HEK293 (cell line): ENCODE measurements at regions not wholly inside any gene's neighbourhood (a gene's known extent, or its start where the extent isn't known, plus 50 kb on each side); places are given as distances from the start of the nearest gene placed in this dataset.

ENCODE experiments used
- CTCF ChIA-PET: fragments of 350-600 bp; formaldehyde crosslinking; extraction: SDS; loops from one replicate; lab custom pipeline; 2021; ENCODE audit warnings: antibody characterized with exemption; lab: Yijun Ruan, JAX
- POLR2A ChIA-PET: fragments of 300-600 bp; formaldehyde crosslinking; extraction: SDS; loops from one replicate; lab custom pipeline; 2020; ENCODE audit warnings: antibody characterized with exemption, inconsistent platforms; lab: Yijun Ruan, JAX
- H3K27ac ChIP-seq: fragments of 200-500 bp; sonication (Bioruptor generic); 2 replicates; pipeline ENCODE4 v1.5.1; 2014; ENCODE audit warnings: low read depth, low read length, control low read depth, inconsistent platforms; ENCODE audit errors: extremely low read depth
- H3K36me3 ChIP-seq, 2 experiments: fragments of 200-500 bp in 1 of 2; sonication (Bioruptor generic) in 1 of 2; 1 replicate in 1 of 2; 2 replicates in 1 of 2; pipeline ENCODE4 v1.5.1; 2014 to 2017; ENCODE audit warnings: inconsistent platforms in 2 of 2, low read length in 2 of 2; ENCODE audit not compliant: control insufficient read depth in 2 of 2, insufficient read depth in 1 of 2
- H3K4me1 ChIP-seq: fragments of 200-500 bp; sonication (Bioruptor generic); 2 replicates; pipeline ENCODE4 v1.5.1; 2014; ENCODE audit warnings: mild to moderate bottlenecking, low read length, inconsistent platforms; ENCODE audit not compliant: control insufficient read depth, insufficient read depth
- H3K4me3 ChIP-seq: 2 replicates; pipeline ENCODE4 v1.5.1; 2011; ENCODE audit warnings: low read depth, mild to moderate bottlenecking, control low read depth, low read length, moderate library complexity
- H3K9me3 ChIP-seq: fragments of 200-500 bp; sonication (Bioruptor generic); 2 replicates; pipeline ENCODE4 v1.5.1; 2014; ENCODE audit warnings: low read depth, low read length, inconsistent platforms; ENCODE audit not compliant: control insufficient read depth, insufficient read depth
- MEIS1 ChIP-seq: sonication (generic); formaldehyde crosslinking; IDR thresholded peaks from 2 replicates; pipeline ENCODE4 v1.8.1; 2022; ENCODE audit warnings: missing genetic modification reagents, mild to moderate bottlenecking, borderline replicate concordance
- TCF7L2 ChIP-seq: IDR thresholded peaks from 2 replicates; pipeline ENCODE4 v1.6.1; 2011; ENCODE audit warnings: low read depth, mild to moderate bottlenecking, inconsistent platforms, low read length, moderate library complexity, borderline replicate concordance
- TRIM28 ChIP-seq: IDR thresholded peaks from 2 replicates; pipeline ENCODE4 v1.6.1; 2011; ENCODE audit warnings: low read length, control low read depth, borderline replicate concordance
- TSHZ1 ChIP-seq: fragments of 450-650 bp; formaldehyde crosslinking; IDR thresholded peaks from 2 replicates; pipeline ENCODE4 v1.5.1; 2016; ENCODE audit warnings: missing biosample characterization, missing genetic modification characterization, borderline replicate concordance
- ZBTB8A ChIP-seq: fragments of 450-650 bp; formaldehyde crosslinking; IDR thresholded peaks from 2 replicates; pipeline ENCODE4 v1.5.1; 2016; ENCODE audit warnings: missing biosample characterization, missing genetic modification characterization
- ZIC2 ChIP-seq: fragments of 450-650 bp; formaldehyde crosslinking; IDR thresholded peaks from 2 replicates; pipeline ENCODE4 v1.5.1; 2016; ENCODE audit warnings: missing biosample characterization, missing genetic modification characterization
- ZNF10 ChIP-seq: fragments of 450-650 bp; formaldehyde crosslinking; IDR thresholded peaks from 2 replicates; pipeline ENCODE4 v1.5.1; 2017; ENCODE audit warnings: missing biosample characterization, missing genetic modification characterization
- ZNF114 ChIP-seq: fragments of 450-650 bp; formaldehyde crosslinking; IDR thresholded peaks from 2 replicates; pipeline ENCODE4 v1.5.0; 2017; ENCODE audit warnings: missing biosample characterization, missing genetic modification characterization
- ZNF174 ChIP-seq: fragments of 450-650 bp; formaldehyde crosslinking; IDR thresholded peaks from 2 replicates; pipeline ENCODE4 v1.5.0; 2017; ENCODE audit warnings: missing biosample characterization, mild to moderate bottlenecking, missing genetic modification characterization
- ZNF18 ChIP-seq: fragments of 450-650 bp; formaldehyde crosslinking; IDR thresholded peaks from 2 replicates; pipeline ENCODE4 v1.5.1; 2016; ENCODE audit warnings: missing biosample characterization, missing genetic modification characterization
- ZNF292 ChIP-seq: fragments of 450-650 bp; formaldehyde crosslinking; IDR thresholded peaks from 2 replicates; pipeline ENCODE4 v1.5.1; 2016; ENCODE audit warnings: low read depth, missing biosample characterization, missing genetic modification characterization, borderline replicate concordance
- ZNF354C ChIP-seq: fragments of 450-650 bp; formaldehyde crosslinking; IDR thresholded peaks from 2 replicates; pipeline ENCODE4 v1.5.1; 2016; ENCODE audit warnings: missing biosample characterization, missing genetic modification characterization, low read depth, borderline replicate concordance
- ZNF416 ChIP-seq: fragments of 450-650 bp; formaldehyde crosslinking; IDR thresholded peaks from 2 replicates; pipeline ENCODE4 v1.5.1; 2016; ENCODE audit warnings: missing biosample characterization, missing genetic modification characterization
- ZNF48 ChIP-seq: fragments of 450-650 bp; formaldehyde crosslinking; IDR thresholded peaks from 2 replicates; pipeline ENCODE4 v1.5.1; 2016; ENCODE audit warnings: missing biosample characterization, missing genetic modification characterization
- ZNF549 ChIP-seq: fragments of 450-650 bp; IDR thresholded peaks from 2 replicates; pipeline ENCODE4 v1.5.1; 2018; ENCODE audit warnings: missing biosample characterization, missing genetic modification characterization, mild to moderate bottlenecking, inconsistent platforms, moderate library complexity
- ZNF555 ChIP-seq: fragments of 450-650 bp; formaldehyde crosslinking; conservative IDR thresholded peaks from 2 replicates; pipeline ENCODE4 v1.5.1; 2017; ENCODE audit warnings: missing biosample characterization, mild to moderate bottlenecking, missing genetic modification characterization, inconsistent platforms
- ZNF596 ChIP-seq: fragments of 450-650 bp; IDR thresholded peaks from 2 replicates; pipeline ENCODE4 v1.5.0; 2018; ENCODE audit warnings: missing biosample characterization, mild to moderate bottlenecking, missing genetic modification characterization, moderate library complexity
- ZNF639 ChIP-seq: fragments of 450-650 bp; formaldehyde crosslinking; IDR thresholded peaks from 2 replicates; pipeline ENCODE4 v1.5.1; 2016; ENCODE audit warnings: missing biosample characterization, missing genetic modification characterization
- ZNF692 ChIP-seq: fragments of 450-650 bp; formaldehyde crosslinking; IDR thresholded peaks from 2 replicates; pipeline ENCODE4 v1.5.1; 2016; ENCODE audit warnings: missing biosample characterization, missing genetic modification characterization
- ZSCAN5A ChIP-seq: fragments of 450-650 bp; formaldehyde crosslinking; IDR thresholded peaks from 2 replicates; pipeline ENCODE4 v1.5.1; 2016; ENCODE audit warnings: missing biosample characterization, missing genetic modification characterization

GRCh38 chr14:87111741-87112140 lies 881.2 kb downstream of the GALC start:
- ChIA-PET CTCF (no interaction called here), POLR2A (no interaction called here)
- Histone ChIP-seq H3K4me1 (no peaks in the 10 kb centered on the region), H3K27ac (no peak overlapping the region), H3K9me3 (no peaks in the 10 kb centered on the region), H3K4me3 (no peak overlapping the region), H3K36me3 (no peaks in the 10 kb centered on the region)
- TF ChIP-seq ZNF114 (tag by site-specific recombination) (no peak), ZNF10 (tag by site-specific recombination) (no peak), ZNF416 (tag by site-specific recombination) (no peak), ZNF639 (no peak)

- CTCF ChIA-PET: no interaction called here
- H3K4me3 ChIP-seq: no peak overlapping the region
These were observed 881.9 kb downstream of the GALC start for GRCh38 chr14:87111126-87111525.

More at GRCh38 chr14:87111126-87111525, 881.9 kb downstream of the GALC start:
- POLR2A ChIA-PET: no interaction called here
- Histone ChIP-seq H3K36me3 (no peaks in the 10 kb centered on the region), H3K4me1 (no peaks in the 10 kb centered on the region), H3K9me3 (no peaks in the 10 kb centered on the region), H3K27ac (no peak overlapping the region)
- TF ChIP-seq ZNF18 (tag by site-specific recombination) (no peak), TRIM28 (no peak), ZSCAN5A (tag by site-specific recombination) (no peak), MEIS1 (no peak), ZNF292 (no peak), ZNF692 (tag by site-specific recombination) (no peak), ZNF354C (no peak), TSHZ1 (tag by site-specific recombination) (no peak), ZNF549 (tag by site-specific recombination) (no peak), ZNF48 (tag by site-specific recombination) (no peak), ZBTB8A (no peak), ZNF596 (no peak), ZIC2 (no peak), TCF7L2 (no peak), ZNF174 (no peak), ZNF555 (tag by site-specific recombination) (no peak)
